Gastroesophageal sphincter (tissue), 3 donors: ENCODE measurements at regions not wholly inside any gene's neighbourhood (a gene's known extent, or its start where the extent isn't known, plus 50 kb on each side); places are given as distances from the start of the nearest gene placed in this dataset.

Experiments
- POLR2A ChIP-seq, 2 donors: fragments of 450-650 bp; IDR thresholded peaks; one replicate each; pipeline ENCODE4 v1.6.1; 2017; ENCODE audit warnings: antibody characterized with exemption in 2 of 2, mild to moderate bottlenecking in 2 of 2, moderate library complexity in 1 of 2
- POLR2AphosphoS5 ChIP-seq: sonication (generic); formaldehyde crosslinking; IDR thresholded peaks from one replicate; pipeline ENCODE4 v1.6.1; 2017; ENCODE audit warnings: antibody characterized with exemption
- TF ChIP-seq, protein P1 (sequence below), 4 experiments: fragments of 200-600 bp in 2 of 4; fragments of 450-650 bp in 2 of 4; sonication (generic) in 1 of 4; IDR thresholded peaks; one replicate each; pipeline ENCODE4 v1.5.1; 2017 to 2019; ENCODE audit warnings: antibody characterized with exemption in 4 of 4, mild to moderate bottlenecking in 2 of 4, moderate library complexity in 2 of 4

- TF ChIP-seq, protein P1, sequence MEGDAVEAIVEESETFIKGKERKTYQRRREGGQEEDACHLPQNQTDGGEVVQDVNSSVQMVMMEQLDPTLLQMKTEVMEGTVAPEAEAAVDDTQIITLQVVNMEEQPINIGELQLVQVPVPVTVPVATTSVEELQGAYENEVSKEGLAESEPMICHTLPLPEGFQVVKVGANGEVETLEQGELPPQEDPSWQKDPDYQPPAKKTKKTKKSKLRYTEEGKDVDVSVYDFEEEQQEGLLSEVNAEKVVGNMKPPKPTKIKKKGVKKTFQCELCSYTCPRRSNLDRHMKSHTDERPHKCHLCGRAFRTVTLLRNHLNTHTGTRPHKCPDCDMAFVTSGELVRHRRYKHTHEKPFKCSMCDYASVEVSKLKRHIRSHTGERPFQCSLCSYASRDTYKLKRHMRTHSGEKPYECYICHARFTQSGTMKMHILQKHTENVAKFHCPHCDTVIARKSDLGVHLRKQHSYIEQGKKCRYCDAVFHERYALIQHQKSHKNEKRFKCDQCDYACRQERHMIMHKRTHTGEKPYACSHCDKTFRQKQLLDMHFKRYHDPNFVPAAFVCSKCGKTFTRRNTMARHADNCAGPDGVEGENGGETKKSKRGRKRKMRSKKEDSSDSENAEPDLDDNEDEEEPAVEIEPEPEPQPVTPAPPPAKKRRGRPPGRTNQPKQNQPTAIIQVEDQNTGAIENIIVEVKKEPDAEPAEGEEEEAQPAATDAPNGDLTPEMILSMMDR (IDR thresholded peaks at IDR 0.05): no peak
- TF ChIP-seq POLR2AphosphoS5 (no peak), POLR2A (IDR thresholded peaks at IDR 0.05) (no peak)
Observed at GRCh38 chr5:3214396-3214795, 381.2 kb upstream of the IRX1 start.
